Renal pelvis (tissue), 1 donor: ENCODE measurements at regions not wholly inside any gene's neighbourhood (a gene's known extent, or its start where the extent isn't known, plus 50 kb on each side); places are given as distances from the start of the nearest gene placed in this dataset.
A peak's percentile ranks its signal among the peaks of the same experiment; 100 is the strongest.
"Not testable (repeated sequence)": the region's sequence is repeated elsewhere in the genome, so short reads cannot be mapped to it uniquely, and the experiment has no call there.

Experiments
- DNase-seq: peaks from one replicate; pipeline ENCODE4 v3.0.0-alpha.2; 2013

DNA sequence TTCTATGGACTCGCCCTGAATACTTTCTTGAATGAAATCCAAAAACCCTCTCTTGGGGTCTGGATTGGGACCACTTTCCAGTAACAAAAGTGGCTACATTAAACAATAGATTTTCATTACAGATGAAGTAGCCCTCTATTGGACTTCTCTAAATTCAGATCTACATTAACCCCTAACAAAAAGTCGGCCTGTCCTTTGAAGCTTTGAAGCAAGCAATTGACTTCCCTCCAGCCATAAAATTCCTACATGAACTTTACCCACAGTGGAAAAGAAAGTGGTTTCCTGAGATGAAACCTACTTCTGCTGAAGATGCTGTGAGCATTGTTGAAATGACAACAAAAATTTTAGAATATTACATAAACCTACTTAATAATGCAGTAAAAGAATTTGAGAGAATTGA lies 967.1 kb upstream of the ROBO1 start:
- no peak for DNase-seq

GRCh38 chr3:80734483-80734882 lies 966.7 kb upstream of the ROBO1 start:
- DNase-seq = no peak

GRCh38 chr3:80733522-80734176 lies 965.9 kb upstream of the ROBO1 start:
- DNase-seq = peak; percentile 19

- not testable (repeated sequence) for DNase-seq
These were observed 959.8 kb upstream of the ROBO1 start for GRCh38 chr3:80727561-80727960.

DNA sequence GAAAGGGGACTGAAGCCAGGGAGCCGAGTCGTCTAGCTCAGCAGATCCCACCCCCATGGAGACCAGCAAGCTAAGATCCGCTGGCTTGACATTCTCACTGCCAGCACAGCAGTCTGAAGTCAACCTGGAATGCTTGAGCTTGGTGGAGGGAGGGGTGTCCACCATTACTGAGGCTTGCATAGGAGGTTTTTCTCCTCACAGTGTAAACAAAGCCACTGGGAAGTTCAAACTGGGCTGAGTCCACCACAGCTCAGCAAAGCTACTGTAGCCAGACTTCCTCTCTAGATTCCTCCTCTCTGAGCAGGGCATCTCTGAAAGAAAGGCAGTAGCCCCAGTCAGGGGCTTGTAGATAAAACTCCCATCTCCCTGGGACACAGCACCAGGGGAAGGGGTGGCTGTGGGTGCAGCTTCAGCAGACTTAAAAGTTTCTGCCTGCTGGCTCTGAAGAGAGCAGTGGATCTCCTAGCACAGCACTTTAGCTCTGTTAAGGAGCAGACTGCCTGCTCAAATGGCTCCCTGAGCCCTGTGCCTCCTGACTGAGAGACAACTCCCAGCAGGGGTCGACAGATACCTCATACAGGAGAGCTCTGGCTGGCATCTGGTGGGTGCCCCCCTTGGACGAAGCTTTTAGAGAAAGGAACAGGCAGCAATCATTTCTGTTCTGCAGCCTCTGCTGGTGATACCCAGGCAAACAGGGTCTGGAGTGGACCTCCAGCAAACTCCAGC lies 942.0 kb upstream of the ROBO1 start:
- DNase-seq = not testable (repeated sequence)

GRCh38 chr3:80705290-80705689 lies 937.5 kb upstream of the ROBO1 start:
- no peak for DNase-seq

GRCh38 chr3:80701349-80701748 lies 933.6 kb upstream of the ROBO1 start:
- DNase-seq = no peak

GRCh38 chr3:80697291-80697690 lies 929.5 kb upstream of the ROBO1 start:
- DNase-seq = no peak

DNA sequence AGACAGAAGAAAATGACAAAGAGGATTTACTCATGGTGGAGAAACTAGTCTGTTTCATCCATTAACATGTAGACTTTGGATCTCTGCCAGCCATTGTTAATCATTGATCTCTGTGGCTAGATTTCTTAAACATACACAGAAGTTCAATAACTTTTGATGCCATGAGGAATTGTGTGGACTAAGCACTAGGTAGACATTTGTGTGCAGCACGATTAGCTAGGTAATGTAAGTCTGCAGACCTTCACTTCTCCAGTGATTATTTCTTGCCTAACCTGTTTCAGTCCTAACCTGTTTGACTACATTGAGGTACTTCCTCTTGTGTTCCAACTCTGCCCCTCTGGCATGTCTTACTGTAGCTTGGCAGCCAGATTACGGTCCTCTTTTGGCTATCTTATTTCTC lies 928.5 kb upstream of the ROBO1 start:
- DNase-seq = peak; percentile 54

DNA sequence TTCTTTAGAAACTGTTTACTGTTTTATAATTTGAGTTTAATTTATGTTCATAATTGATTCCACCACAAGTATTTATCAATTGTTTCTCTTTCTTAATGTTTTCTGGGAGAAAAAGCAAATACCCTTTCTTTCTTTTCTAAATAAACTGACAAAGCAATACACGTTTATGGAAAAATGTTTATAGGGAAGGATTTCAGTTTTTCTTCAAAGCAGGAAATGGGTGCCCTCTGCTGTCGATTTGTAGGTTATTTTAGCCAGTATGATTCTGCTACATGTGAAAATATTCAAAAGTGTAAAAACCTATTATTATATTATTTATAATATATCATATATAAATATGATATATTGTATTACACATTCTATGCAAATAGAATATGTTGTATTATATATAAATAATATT lies 921.0 kb upstream of the ROBO1 start:
- peak; percentile 4 for DNase-seq

DNA sequence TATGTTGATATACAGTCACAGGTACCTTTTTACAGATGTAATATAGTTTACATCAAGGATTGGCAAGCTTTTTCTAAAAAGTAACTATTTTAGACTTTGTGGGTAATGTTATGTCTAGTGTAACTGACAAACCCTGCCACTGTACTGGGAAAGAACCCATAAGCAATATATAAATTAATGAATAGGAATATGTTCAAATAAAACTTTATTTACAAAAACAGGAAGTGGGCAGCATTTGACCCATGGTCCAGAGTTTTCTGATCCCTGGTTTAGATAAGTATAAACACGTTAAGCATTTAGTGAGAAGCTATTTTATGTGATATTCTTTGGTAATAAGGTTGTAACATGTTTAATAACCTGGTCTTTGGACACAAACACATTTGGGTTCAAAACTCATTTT lies 915.2 kb upstream of the ROBO1 start:
- no peak for DNase-seq

DNA sequence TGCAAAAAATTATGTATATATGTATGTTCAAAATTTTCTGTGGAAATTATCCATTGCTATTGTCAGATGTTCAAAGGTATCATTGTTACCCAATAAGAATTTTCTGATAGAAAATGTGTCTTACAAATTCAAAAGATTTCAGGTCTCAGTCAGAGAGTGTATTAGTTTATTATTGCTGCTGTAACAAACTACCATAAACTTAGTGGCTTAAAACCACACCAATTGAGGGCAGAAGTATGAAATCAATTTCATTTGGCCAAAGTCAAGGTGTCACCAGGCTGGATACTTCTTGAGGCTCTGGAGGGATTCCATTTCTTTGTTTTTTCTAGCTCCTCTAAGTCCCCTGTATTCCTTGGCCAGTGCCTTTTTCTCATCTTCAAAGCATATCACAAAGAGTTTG lies 914.4 kb upstream of the ROBO1 start:
- DNase-seq = no peak

GRCh38 chr3:80677796-80678195 lies 910.0 kb upstream of the ROBO1 start:
- no peak for DNase-seq

DNA sequence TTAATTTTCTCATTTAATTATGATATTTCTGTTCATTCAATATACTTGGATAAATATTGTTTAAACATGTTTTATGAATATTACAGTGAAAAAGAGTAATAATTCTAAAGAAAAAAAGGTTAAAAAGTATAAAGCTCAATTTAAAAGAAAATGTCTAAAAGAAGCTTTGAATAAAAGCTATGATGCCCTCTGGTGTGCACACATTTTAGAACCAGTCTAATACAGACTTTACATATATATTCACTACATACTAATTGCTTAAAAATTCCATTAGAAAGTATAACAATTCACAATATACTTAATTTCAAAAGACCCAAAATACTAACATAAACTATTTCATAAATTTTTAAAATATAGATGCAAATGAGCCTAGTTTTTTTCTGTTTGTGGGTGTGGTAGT lies 909.1 kb upstream of the ROBO1 start:
- no peak for DNase-seq

DNA sequence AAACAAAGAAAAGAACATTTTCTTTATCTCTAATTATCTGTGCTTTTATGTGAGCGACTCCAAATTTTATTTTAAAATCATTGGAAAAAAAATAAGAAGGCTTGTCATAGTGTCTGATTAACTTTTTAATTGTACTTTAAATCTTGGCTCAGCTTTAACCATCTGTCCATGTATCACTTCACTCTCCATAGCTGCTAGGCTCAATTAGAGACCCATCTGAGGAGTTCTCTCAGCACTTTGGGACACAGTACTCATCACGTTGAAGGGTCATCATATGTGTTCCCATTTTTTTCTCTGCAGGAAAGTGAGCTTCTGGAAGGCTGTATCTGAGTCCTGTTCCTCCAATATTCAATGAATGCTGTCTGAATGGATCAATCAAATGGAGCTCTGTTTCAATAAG lies 908.5 kb upstream of the ROBO1 start:
- DNase-seq = no peak

DNA sequence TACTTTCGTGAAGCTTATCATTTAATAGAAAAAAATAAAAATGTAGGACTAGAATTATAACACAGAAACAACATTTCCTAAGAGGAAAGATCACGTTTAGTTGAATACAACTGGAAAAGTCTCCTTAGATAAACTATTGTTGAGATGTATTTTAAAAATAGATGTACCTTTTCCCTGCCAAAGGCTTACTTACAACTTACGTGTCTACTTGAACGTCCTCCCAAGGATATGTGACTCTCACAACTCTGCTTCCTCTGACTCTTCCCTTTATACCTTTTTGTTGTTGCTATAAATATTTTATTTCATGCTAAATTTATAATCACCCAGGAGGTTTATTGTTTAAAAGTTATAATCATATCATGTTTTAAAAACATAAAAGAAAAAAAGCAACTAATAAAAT lies 908.0 kb upstream of the ROBO1 start:
- DNase-seq = no peak

GRCh38 chr3:80668600-80669294 lies 900.9 kb upstream of the ROBO1 start:
- DNase-seq = no peak

DNA sequence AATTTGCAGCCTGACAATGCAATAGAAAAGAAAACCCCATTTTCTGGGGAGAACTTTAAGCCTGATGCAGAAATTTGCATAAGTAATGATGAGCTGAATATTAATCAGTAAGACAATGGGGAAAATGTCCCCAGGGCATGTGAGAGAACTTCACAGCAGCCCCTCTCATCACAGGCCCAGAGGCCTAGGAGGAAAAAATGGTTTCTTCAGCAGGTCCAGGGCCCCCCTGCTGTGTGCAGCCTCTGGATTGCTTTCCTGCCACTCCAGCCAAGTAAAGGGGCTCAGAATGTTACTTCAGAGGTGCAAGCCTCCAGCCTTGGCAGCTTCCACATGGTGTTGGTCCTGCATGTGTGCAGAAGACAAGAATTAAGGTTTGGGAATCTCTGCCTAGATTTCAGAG lies 900.3 kb upstream of the ROBO1 start:
- DNase-seq = no peak

- no peak for DNase-seq
These were observed 895.6 kb upstream of the ROBO1 start for GRCh38 chr3:80663426-80663825.

DNA sequence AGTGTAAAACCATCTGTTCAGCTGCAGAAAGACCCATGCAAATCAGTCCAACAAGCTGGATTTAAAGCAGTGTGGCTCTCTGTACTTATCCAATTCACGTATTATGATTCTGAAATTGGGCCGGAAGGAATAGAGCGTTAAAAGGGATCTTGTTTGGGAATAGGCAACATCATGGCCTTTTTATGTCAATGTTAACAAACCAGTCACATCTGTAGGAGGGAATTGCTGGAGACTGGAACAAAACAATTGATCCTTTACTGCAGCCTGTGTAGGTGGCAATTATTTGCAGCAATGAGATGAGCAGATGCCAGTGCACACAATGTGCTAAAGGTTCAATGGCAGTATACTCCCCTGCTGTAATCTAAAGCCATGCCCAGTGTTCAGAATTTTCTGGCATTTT lies 887.4 kb upstream of the ROBO1 start:
- no peak for DNase-seq

DNA sequence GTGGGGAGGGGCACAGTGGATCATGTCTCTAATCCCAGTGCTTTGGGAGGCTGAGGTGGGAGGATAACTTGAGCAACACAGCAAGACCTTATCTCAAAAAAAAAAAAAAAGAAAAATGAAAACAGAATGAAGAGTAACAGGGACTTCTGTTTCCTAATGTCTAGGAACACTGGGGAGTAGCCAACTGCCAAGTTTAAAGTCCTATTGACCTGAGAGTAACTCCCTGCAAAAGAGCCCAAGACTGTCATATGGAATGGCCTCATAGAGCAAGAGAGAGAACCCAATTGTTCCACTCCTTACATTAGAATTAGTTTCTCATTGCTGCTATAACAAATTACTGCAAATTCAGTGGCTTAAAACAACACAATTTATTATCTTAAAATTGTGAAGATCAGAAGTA lies 881.4 kb upstream of the ROBO1 start:
- no peak for DNase-seq

GRCh38 chr3:80643421-80643820 lies 875.6 kb upstream of the ROBO1 start:
- DNase-seq = no peak
